ENCODE measurements at regions not wholly inside any gene's neighbourhood (a gene's known extent, or its start where the extent isn't known, plus 50 kb on each side); places are given as distances from the start of the nearest gene placed in this dataset.

DNA sequence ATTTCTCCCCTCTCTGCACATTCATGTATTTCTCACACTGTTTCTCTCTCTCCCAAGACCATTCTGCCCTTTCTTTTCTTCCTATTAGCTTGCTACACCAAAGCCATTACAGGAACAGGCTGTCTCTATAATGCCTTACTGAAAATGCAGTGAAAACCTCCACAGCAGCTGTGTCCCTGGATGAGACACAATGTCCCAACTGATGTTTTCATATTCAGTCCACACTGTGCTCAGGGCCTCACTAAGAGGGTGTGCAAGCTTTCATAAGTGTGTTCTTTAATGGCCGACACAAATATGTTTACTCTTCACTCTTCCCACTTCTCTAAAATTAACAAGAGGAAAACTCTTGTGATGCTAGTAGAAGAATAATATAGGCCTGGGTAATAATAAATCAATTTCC is 163.4 kb downstream of the KCTD12 start:
- no peak for TF ChIP-seq EZH2 (IDR thresholded peaks at IDR 0.05)
- no peak for TF ChIP-seq POLR2AphosphoS5 (IDR thresholded peaks at IDR 0.05; ENCODE audit: borderline replicate concordance, low read depth, low read length)
- no peak for TF ChIP-seq FOXP2 (optimal IDR thresholded peaks at IDR 0.05; ENCODE audit: control extremely low read depth, extremely low read length, insufficient read depth)
